ENCODE measurements at regions not wholly inside any gene's neighbourhood (a gene's known extent, or its start where the extent isn't known, plus 50 kb on each side); places are given as distances from the start of the nearest gene placed in this dataset.

- no peak overlapping the region for H3K9ac ChIP-seq (ENCODE audit: extremely low read depth, low read length, poor library complexity, severe bottlenecking)
- WGBS, 2 experiments (ENCODE audit: insufficient coverage in 1 of 2, insufficient read length in 1 of 2) = 87 to 90% methylated on average over 5 to 6 of the region's 6 CpGs
- H3K4me1 ChIP-seq (ENCODE audit: control insufficient read depth, insufficient read depth, low read length) = peaks cover 4% of the 10 kb centered on the region
- H3K36me3 ChIP-seq (ENCODE audit: control insufficient read depth, insufficient read depth, low read length) = no peaks in the 10 kb centered on the region
- no peak overlapping the region for H3K27ac Mint-ChIP-seq
- H3K27me3 ChIP-seq (ENCODE audit: control insufficient read depth, insufficient read depth, low read length, poor library complexity, severe bottlenecking) = no peaks in the 10 kb centered on the region
- no peak overlapping the region for H3K4me3 Mint-ChIP-seq
- no peak overlapping the region for H3K27ac ChIP-seq (ENCODE audit: low read depth, low read length)
- peak; percentile 18 for DNase-seq
- H3K9me3 ChIP-seq (ENCODE audit: control insufficient read depth, low read length) = peaks cover 24% of the 10 kb centered on the region
- TF ChIP-seq CTCF (conservative IDR thresholded peaks at IDR 0.05) = no peak
- peaks cover 17% of the 10 kb centered on the region for H3K4me1 Mint-ChIP-seq
- H3K27me3 Mint-ChIP-seq (ENCODE audit: insufficient read depth) = peaks cover 1% of the 10 kb centered on the region
- peaks cover 9% of the 10 kb centered on the region for H3K36me3 Mint-ChIP-seq (ENCODE audit: low read depth)
- H3K9me3 Mint-ChIP-seq = peaks cover 31% of the 10 kb centered on the region
- no peak overlapping the region for H3K4me3 ChIP-seq (ENCODE audit: low read length)
Measured at GRCh38 chr20:48234951-48235350, 449.7 kb upstream of the SULF2 start.

- no peak for TF ChIP-seq CTCF (conservative IDR thresholded peaks at IDR 0.05)
- peaks cover 21% of the 10 kb centered on the region for H3K4me1 Mint-ChIP-seq
- H3K27me3 ChIP-seq (ENCODE audit: control insufficient read depth, insufficient read depth, low read length, poor library complexity, severe bottlenecking) = no peaks in the 10 kb centered on the region
- no peaks in the 10 kb centered on the region for H3K36me3 ChIP-seq (ENCODE audit: control insufficient read depth, insufficient read depth, low read length)
- H3K27ac ChIP-seq (ENCODE audit: low read depth, low read length) = no peak overlapping the region
- H3K9me3 ChIP-seq (ENCODE audit: control insufficient read depth, low read length) = peaks cover 31% of the 10 kb centered on the region
- DNase-seq = no peak
- H3K9me3 Mint-ChIP-seq = peaks cover 36% of the 10 kb centered on the region
- H3K9ac ChIP-seq (ENCODE audit: extremely low read depth, low read length, poor library complexity, severe bottlenecking) = no peak overlapping the region
- H3K36me3 Mint-ChIP-seq (ENCODE audit: low read depth) = peaks cover 9% of the 10 kb centered on the region
- H3K4me3 Mint-ChIP-seq = no peak overlapping the region
- H3K27me3 Mint-ChIP-seq (ENCODE audit: insufficient read depth) = peaks cover 1% of the 10 kb centered on the region
- 90 to 96% methylated on average over 2 to 4 of the region's 4 CpGs for WGBS, 2 experiments (ENCODE audit: insufficient coverage in 1 of 2, insufficient read length in 1 of 2)
- H3K4me1 ChIP-seq (ENCODE audit: control insufficient read depth, insufficient read depth, low read length) = peaks cover 6% of the 10 kb centered on the region
- peak overlapping the region; percentile 80 for H3K27ac Mint-ChIP-seq
- H3K4me3 ChIP-seq (ENCODE audit: low read length) = peak overlapping the region; percentile 62
Measured at GRCh38 chr20:48231253-48231930, 446.1 kb upstream of the SULF2 start.

- Mint-ChIP-seq H3K27ac (peak overlapping the region; percentile 80), H3K9me3 (peaks cover 36% of the 10 kb centered on the region), H3K27me3 (ENCODE audit: insufficient read depth) (peaks cover 1% of the 10 kb centered on the region), H3K36me3 (ENCODE audit: low read depth) (peaks cover 9% of the 10 kb centered on the region), H3K4me1 (peaks cover 11% of the 10 kb centered on the region), H3K4me3 (no peak overlapping the region)
- H3K9ac ChIP-seq (ENCODE audit: extremely low read depth, low read length, poor library complexity, severe bottlenecking) = no peak overlapping the region
- 52 to 60% methylated on average over 4 to 5 of the region's 5 CpGs for WGBS, 2 experiments (ENCODE audit: insufficient coverage in 1 of 2, insufficient read length in 1 of 2)
- peaks cover 6% of the 10 kb centered on the region for H3K4me1 ChIP-seq (ENCODE audit: control insufficient read depth, insufficient read depth, low read length)
- H3K27ac ChIP-seq (ENCODE audit: low read depth, low read length) = no peak overlapping the region
- no peaks in the 10 kb centered on the region for H3K36me3 ChIP-seq (ENCODE audit: control insufficient read depth, insufficient read depth, low read length)
- DNase-seq = peak; percentile 77
- peaks cover 26% of the 10 kb centered on the region for H3K9me3 ChIP-seq (ENCODE audit: control insufficient read depth, low read length)
- no peak for TF ChIP-seq CTCF (conservative IDR thresholded peaks at IDR 0.05)
- no peaks in the 10 kb centered on the region for H3K27me3 ChIP-seq (ENCODE audit: control insufficient read depth, insufficient read depth, low read length, poor library complexity, severe bottlenecking)
- H3K4me3 ChIP-seq (ENCODE audit: low read length) = peak overlapping the region; percentile 21
Measured at GRCh38 chr20:48230216-48230615, 444.9 kb upstream of the SULF2 start.
